ENCODE measurements at regions not wholly inside any gene's neighbourhood (a gene's known extent, or its start where the extent isn't known, plus 50 kb on each side); places are given as distances from the start of the nearest gene placed in this dataset.
A peak's percentile ranks its signal among the peaks of the same experiment; 100 is the strongest.

DNA sequence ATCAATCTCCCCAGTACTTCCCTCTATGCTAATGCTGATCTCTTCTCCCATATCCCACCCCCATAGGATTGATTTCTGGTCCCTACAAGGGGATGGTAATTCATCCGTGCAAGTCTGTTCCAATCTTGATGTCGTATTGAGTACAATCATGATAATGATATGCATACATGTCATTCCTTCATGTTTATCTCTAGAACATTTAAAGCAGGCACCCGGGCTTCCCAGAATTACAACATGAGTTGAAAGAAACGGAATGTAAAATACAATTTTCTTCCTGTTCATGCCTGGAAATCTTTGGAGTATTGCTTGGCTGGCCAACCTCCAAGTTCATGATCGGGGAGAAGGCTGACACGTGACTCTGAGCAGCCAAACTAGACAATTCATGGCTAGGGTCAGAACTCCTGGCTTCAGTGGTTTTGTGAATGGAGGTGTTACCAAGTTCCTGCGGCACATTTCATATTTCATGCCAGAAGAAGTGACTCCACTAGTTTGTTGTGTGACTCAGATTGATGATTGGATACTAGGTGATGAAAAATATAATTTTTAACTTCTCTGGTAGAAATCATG, 66.6 kb downstream of the C9orf152 start:
- no peak overlapping the region for H3K4me3 ChIP-seq
- H3K4me1 ChIP-seq = no peaks in the 10 kb centered on the region
- WGBS, 2 donors = 41 to 48% methylated on average over 7 of the region's 7 CpGs
- H3K27me3 ChIP-seq = no peaks in the 10 kb centered on the region
- intact Hi-C loops (cut with DNase I; ENCODE audit: low total_unique reads) = no loop called here
- DNase-seq = peak; percentile 46
- no peaks in the 10 kb centered on the region for H3K9me3 ChIP-seq
- no peak overlapping the region for H3K27ac ChIP-seq
- no peak for TF ChIP-seq POLR2A (IDR thresholded peaks at IDR 0.05)
- TF ChIP-seq, protein P1, sequence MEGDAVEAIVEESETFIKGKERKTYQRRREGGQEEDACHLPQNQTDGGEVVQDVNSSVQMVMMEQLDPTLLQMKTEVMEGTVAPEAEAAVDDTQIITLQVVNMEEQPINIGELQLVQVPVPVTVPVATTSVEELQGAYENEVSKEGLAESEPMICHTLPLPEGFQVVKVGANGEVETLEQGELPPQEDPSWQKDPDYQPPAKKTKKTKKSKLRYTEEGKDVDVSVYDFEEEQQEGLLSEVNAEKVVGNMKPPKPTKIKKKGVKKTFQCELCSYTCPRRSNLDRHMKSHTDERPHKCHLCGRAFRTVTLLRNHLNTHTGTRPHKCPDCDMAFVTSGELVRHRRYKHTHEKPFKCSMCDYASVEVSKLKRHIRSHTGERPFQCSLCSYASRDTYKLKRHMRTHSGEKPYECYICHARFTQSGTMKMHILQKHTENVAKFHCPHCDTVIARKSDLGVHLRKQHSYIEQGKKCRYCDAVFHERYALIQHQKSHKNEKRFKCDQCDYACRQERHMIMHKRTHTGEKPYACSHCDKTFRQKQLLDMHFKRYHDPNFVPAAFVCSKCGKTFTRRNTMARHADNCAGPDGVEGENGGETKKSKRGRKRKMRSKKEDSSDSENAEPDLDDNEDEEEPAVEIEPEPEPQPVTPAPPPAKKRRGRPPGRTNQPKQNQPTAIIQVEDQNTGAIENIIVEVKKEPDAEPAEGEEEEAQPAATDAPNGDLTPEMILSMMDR (IDR thresholded peaks at IDR 0.05) = no peak
- no peaks in the 10 kb centered on the region for H3K36me3 ChIP-seq (ENCODE audit: low read depth, missing control alignments)

DNA sequence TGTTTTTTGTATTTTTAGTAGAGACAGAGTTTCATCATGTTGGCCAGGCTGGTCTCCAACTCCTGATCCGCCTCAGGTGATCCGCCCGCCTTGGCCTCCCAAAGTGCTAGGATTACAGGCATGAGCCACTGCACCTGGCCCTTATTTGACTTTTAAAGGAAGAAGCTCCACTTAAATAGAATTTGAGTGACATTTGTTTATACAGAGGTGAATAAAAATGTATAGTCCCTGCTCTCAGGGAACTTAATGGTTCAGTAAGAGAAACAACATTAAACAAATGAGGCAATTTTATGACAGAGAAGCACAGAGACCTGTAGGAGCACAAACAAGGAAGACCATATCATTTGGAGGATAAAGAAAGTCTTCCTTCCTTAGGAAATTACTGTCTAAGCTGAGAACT, 65.7 kb downstream of the C9orf152 start:
- DNase-seq = no peak
- no peaks in the 10 kb centered on the region for H3K9me3 ChIP-seq
- H3K27ac ChIP-seq = no peak overlapping the region
- intact Hi-C loops (cut with DNase I; ENCODE audit: low total_unique reads) = no loop called here
- no peak overlapping the region for H3K4me3 ChIP-seq
- H3K4me1 ChIP-seq = no peaks in the 10 kb centered on the region
- TF ChIP-seq POLR2A (IDR thresholded peaks at IDR 0.05) = no peak
- TF ChIP-seq, protein P1 (IDR thresholded peaks at IDR 0.05) = no peak
- no peaks in the 10 kb centered on the region for H3K27me3 ChIP-seq
- no peaks in the 10 kb centered on the region for H3K36me3 ChIP-seq (ENCODE audit: low read depth, missing control alignments)
- whole genome bisulfite sequencing, 2 donors = 99 to 100% methylated on average over 3 of the region's 3 CpGs

DNA sequence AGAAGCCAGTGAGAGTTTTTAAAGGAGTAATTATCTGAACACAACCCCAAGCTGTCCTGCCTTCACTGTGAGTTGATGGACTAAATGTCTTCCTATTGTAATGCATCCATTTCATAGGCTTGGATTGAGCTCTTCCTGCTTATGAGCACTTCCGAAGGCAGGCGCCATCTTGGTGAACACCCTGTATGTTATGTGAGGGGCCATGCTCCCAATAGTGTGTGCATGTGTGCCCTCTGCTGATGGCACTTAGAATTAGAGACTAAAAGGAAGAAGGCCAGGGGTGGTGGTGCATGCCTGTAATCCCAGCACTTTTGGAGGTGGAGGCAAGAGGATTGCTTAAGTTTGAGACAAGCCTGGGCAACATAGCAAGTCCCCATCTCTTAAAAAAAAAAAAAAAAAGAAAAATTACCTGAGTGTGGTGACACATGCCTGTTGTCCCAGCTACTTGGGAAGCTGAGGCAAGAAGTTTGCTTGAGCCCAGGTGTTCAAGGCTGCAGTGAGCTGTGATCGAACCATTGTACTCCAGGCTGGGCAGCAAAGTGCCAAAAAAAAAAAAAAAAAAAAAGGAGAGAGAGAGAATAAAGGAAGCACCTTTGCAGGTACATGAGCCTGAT, 65.0 kb downstream of the C9orf152 start:
- intact Hi-C loops (cut with DNase I; ENCODE audit: low total_unique reads) = no loop called here
- H3K27me3 ChIP-seq = no peaks in the 10 kb centered on the region
- H3K4me3 ChIP-seq = no peak overlapping the region
- H3K4me1 ChIP-seq = no peaks in the 10 kb centered on the region
- TF ChIP-seq, protein P1 (IDR thresholded peaks at IDR 0.05) = no peak
- TF ChIP-seq POLR2A (IDR thresholded peaks at IDR 0.05) = no peak
- no peaks in the 10 kb centered on the region for H3K9me3 ChIP-seq
- WGBS, 2 donors = 93 to 94% methylated on average over 3 of the region's 3 CpGs
- no peak overlapping the region for H3K27ac ChIP-seq
- H3K36me3 ChIP-seq (ENCODE audit: low read depth, missing control alignments) = no peaks in the 10 kb centered on the region
- DNase-seq = no peak

DNA sequence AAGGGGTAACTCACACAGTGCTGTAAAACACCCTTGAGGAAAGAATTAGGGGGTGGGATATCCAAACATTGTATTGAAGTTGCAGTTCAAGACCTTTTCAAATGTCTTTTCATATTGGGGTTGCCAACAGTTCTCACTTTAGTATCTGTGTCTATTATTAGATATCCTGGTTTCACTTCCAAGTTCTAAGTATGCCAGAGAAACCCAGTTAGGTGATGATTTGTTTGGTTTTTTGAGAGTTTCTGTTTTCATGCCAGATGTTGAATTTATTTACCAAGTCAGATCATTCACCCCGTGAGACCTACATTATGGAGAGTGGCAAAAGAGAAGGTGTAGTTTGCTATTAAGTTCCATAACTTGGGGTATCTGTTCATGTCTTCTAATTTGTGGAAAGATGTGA, 64.5 kb downstream of the C9orf152 start:
- H3K4me3 ChIP-seq = no peak overlapping the region
- no peak for TF ChIP-seq POLR2A (IDR thresholded peaks at IDR 0.05)
- TF ChIP-seq, protein P1 (IDR thresholded peaks at IDR 0.05) = no peak
- no peaks in the 10 kb centered on the region for H3K27me3 ChIP-seq
- H3K4me1 ChIP-seq = no peaks in the 10 kb centered on the region
- DNase-seq = no peak
- H3K36me3 ChIP-seq (ENCODE audit: low read depth, missing control alignments) = no peaks in the 10 kb centered on the region
- WGBS, 2 donors = 72 to 85% methylated on average over 1 of the region's 1 CpG
- H3K27ac ChIP-seq = no peak overlapping the region
- no peaks in the 10 kb centered on the region for H3K9me3 ChIP-seq
- intact Hi-C loops (cut with DNase I; ENCODE audit: low total_unique reads) = no loop called here

All from testis (tissue), 2 donors.